CD4-positive, alpha-beta memory T cell (primary cell): ENCODE measurements at regions not wholly inside any gene's neighbourhood (a gene's known extent, or its start where the extent isn't known, plus 50 kb on each side); places are given as distances from the start of the nearest gene placed in this dataset.

Experiments
- CTCF ChIA-PET: fragments of 350-600 bp; sonication (Branson Sonifier 250); formaldehyde crosslinking; loops from one replicate; lab custom pipeline; 2021; ENCODE audit warnings: inconsistent platforms; ENCODE audit not compliant: partially characterized antibody; lab: Charles Lee
- POLR2A ChIA-PET: fragments of 350-600 bp; sonication (Branson Sonifier 250); formaldehyde crosslinking; loops from one replicate; lab custom pipeline; 2021; ENCODE audit not compliant: partially characterized antibody; lab: Charles Lee
- DNase-seq, 5 donors: peaks; one replicate each; pipeline versions ENCODE4 v3.0.0 to v3.0.0-alpha.2; 2020 to 2022; ENCODE audit warnings: mixed read lengths in 1 of 5
- H3K27ac ChIP-seq: one replicate; pipeline ENCODE4 v1.7.0; 2013; ENCODE audit warnings: low read depth, low read length
- H3K27me3 ChIP-seq: 2 replicates; pipeline ENCODE4 v1.7.0; 2013; ENCODE audit warnings: mild to moderate bottlenecking, low read length, moderate library complexity; ENCODE audit not compliant: insufficient read depth
- H3K36me3 ChIP-seq: 2 replicates; pipeline ENCODE4 v1.7.0; 2013; ENCODE audit warnings: mild to moderate bottlenecking, low read length, moderate library complexity; ENCODE audit not compliant: insufficient read depth
- H3K4me1 ChIP-seq: 2 replicates; pipeline ENCODE4 v1.7.0; 2013; ENCODE audit warnings: mild to moderate bottlenecking, low read length, moderate library complexity; ENCODE audit not compliant: insufficient read depth
- H3K4me3 ChIP-seq, 2 donors: one replicate each; pipeline ENCODE4 v1.7.0; 2013; ENCODE audit warnings: low read length in 2 of 2, mild to moderate bottlenecking in 1 of 2
- H3K9me3 ChIP-seq, 2 donors: one replicate each; pipeline ENCODE4 v1.7.0; 2013; ENCODE audit warnings: low read length in 2 of 2, control low read depth in 1 of 2; ENCODE audit not compliant: control insufficient read depth in 1 of 2
- H3K27ac Mint-ChIP-seq, 7 donors: one replicate each; pipeline ENCODE4 v1.8.0; 2020 to 2021; ENCODE audit warnings: mixed read lengths in 7 of 7, mild to moderate bottlenecking in 6 of 7, inconsistent platforms in 3 of 7, moderate library complexity in 3 of 7
- H3K27me3 Mint-ChIP-seq, 2 donors: one replicate each; pipeline ENCODE4 v1.8.0; 2020 to 2021; ENCODE audit warnings: mixed read lengths in 2 of 2
- H3K36me3 Mint-ChIP-seq, 2 donors: one replicate each; pipeline ENCODE4 v1.8.0; 2020 to 2021; ENCODE audit warnings: mixed read lengths in 2 of 2, inconsistent platforms in 1 of 2, mild to moderate bottlenecking in 1 of 2
- H3K4me1 Mint-ChIP-seq, 4 donors: one replicate each; pipeline ENCODE4 v1.8.0; 2020 to 2021; ENCODE audit warnings: mixed read lengths in 4 of 4, mild to moderate bottlenecking in 1 of 4
- H3K4me3 Mint-ChIP-seq, 8 donors: one replicate each; pipeline ENCODE4 v1.8.0; 2020 to 2021; ENCODE audit warnings: mixed read lengths in 8 of 8, mild to moderate bottlenecking in 7 of 8, moderate library complexity in 6 of 8, inconsistent platforms in 3 of 8
- H3K9me3 Mint-ChIP-seq, 8 donors: one replicate each; pipeline ENCODE4 v1.8.0; 2020 to 2021; ENCODE audit warnings: mixed read lengths in 8 of 8, mild to moderate bottlenecking in 5 of 8, inconsistent platforms in 3 of 8, moderate library complexity in 1 of 8
- intact Hi-C: fragments of 100-400 bp; cut with micrococcal nuclease; formaldehyde crosslinking; loops from one replicate; pipeline ENCODE4 v1.15.1; 2023

GRCh38 chr5:3024976-3025375, 273.5 kb upstream of the IRX2 start:
- Mint-ChIP-seq H3K36me3 (no peaks in the 10 kb centered on the region), H3K9me3 (peaks cover 0 to 8% (median 4%) of the 10 kb centered on the region in 8 donors), H3K27ac (no peak overlapping the region), H3K4me1 (no peaks in the 10 kb centered on the region), H3K27me3 (no peaks in the 10 kb centered on the region), H3K4me3 (no peak overlapping the region)
- intact Hi-C loops: no loop called here
- POLR2A ChIA-PET: no interaction called here
- no peak overlapping the region for H3K4me3 ChIP-seq
- no peaks in the 10 kb centered on the region for H3K9me3 ChIP-seq
- H3K36me3 ChIP-seq: no peaks in the 10 kb centered on the region
- no peak for DNase-seq
- H3K4me1 ChIP-seq: no peaks in the 10 kb centered on the region
- CTCF ChIA-PET: no interaction called here
- no peaks in the 10 kb centered on the region for H3K27me3 ChIP-seq
- no peak overlapping the region for H3K27ac ChIP-seq

GRCh38 chr5:3024554-3024953, 273.1 kb upstream of the IRX2 start:
- Mint-ChIP-seq H3K4me3 (no peak overlapping the region), H3K9me3 (peaks cover 0 to 8% (median 4%) of the 10 kb centered on the region in 8 donors), H3K36me3 (no peaks in the 10 kb centered on the region), H3K27ac (no peak overlapping the region), H3K27me3 (no peaks in the 10 kb centered on the region), H3K4me1 (no peaks in the 10 kb centered on the region)
- Histone ChIP-seq H3K27me3 (no peaks in the 10 kb centered on the region), H3K4me1 (no peaks in the 10 kb centered on the region), H3K27ac (no peak overlapping the region), H3K4me3 (no peak overlapping the region), H3K9me3 (no peaks in the 10 kb centered on the region), H3K36me3 (no peaks in the 10 kb centered on the region)
- ChIA-PET CTCF (no interaction called here), POLR2A (no interaction called here)
- no peak for DNase-seq
- intact Hi-C loops: no loop called here

DNA sequence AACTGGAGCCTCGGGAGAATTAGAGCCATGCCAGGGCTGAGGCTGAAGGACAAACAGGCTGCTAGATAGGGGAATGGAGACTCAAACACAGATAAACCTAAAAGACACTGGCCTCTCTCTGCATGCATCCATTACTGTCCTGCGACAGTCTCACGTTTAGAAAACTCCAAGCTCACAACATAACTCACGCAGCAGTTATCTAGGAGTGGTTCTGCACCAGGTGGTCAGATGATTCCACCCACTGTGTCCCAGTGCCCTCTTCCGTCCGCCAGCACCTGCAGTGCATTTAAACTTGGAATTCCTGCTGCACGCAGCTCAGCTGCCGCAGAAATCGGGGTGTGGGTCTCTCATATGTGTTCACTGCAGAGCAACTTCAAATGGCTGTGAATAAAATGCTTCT, 272.6 kb upstream of the IRX2 start:
- Mint-ChIP-seq H3K4me1 (no peaks in the 10 kb centered on the region), H3K27me3 (no peaks in the 10 kb centered on the region), H3K9me3 (peaks cover 0 to 8% (median 4%) of the 10 kb centered on the region in 8 donors), H3K36me3 (no peaks in the 10 kb centered on the region), H3K27ac (no peak overlapping the region), H3K4me3 (no peak overlapping the region)
- H3K4me1 ChIP-seq: no peaks in the 10 kb centered on the region
- H3K4me3 ChIP-seq: no peak overlapping the region
- no peaks in the 10 kb centered on the region for H3K36me3 ChIP-seq
- no peaks in the 10 kb centered on the region for H3K27me3 ChIP-seq
- H3K9me3 ChIP-seq: no peaks in the 10 kb centered on the region
- H3K27ac ChIP-seq: no peak overlapping the region
- DNase-seq: no peak
- CTCF ChIA-PET: no interaction called here
- POLR2A ChIA-PET: no interaction called here
- intact Hi-C loops: no loop called here

DNA sequence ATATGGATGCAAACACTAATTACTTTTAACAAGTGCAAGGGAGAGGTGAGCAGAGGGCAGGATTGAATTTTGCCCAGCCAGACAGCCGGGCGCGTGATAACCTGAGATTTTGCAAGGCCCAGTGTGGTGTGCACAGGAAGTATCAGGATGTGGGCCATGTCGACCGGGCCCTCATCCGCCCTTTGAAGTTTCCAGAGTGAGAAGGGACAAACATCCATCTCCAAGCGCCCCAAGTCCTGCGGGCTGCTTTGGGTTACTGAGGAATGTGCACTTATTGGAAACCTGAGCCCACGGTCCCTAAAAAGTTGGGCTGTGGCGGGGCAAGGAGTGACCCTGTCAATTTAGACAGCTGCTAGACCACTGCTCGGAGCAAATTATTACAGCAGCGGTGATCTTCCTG, 272.2 kb upstream of the IRX2 start:
- ChIA-PET POLR2A (no interaction called here), CTCF (no interaction called here)
- H3K36me3 ChIP-seq: no peaks in the 10 kb centered on the region
- Mint-ChIP-seq H3K4me3 (no peak overlapping the region), H3K9me3 (peaks cover 0 to 9% (median 4%) of the 10 kb centered on the region in 8 donors), H3K27ac (no peak overlapping the region), H3K27me3 (no peaks in the 10 kb centered on the region), H3K4me1 (no peaks in the 10 kb centered on the region), H3K36me3 (no peaks in the 10 kb centered on the region)
- H3K4me1 ChIP-seq: no peaks in the 10 kb centered on the region
- no peaks in the 10 kb centered on the region for H3K9me3 ChIP-seq
- H3K27ac ChIP-seq: no peak overlapping the region
- H3K27me3 ChIP-seq: no peaks in the 10 kb centered on the region
- no peak overlapping the region for H3K4me3 ChIP-seq
- DNase-seq: no peak
- intact Hi-C loops: no loop called here

DNA sequence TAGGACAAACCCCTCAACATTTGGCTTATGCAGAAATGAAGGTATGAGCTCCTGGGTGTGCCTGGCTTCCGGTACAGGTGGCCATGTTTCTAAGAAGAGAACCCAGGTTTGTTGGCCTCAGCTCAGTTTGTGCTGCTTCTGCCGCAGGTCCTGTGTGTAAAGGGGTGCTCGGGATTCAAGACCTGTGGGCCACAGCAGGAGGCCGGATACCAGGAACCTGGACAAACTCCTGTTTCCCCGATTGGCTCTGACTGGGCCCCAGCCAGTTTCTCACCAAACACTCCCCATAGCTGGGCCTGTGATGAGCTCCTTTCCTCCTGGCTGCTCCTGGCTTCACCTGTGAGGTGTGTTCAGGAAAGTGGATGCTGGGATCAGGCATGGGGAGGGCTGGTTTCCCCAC, 271.2 kb upstream of the IRX2 start:
- Mint-ChIP-seq H3K27me3 (no peaks in the 10 kb centered on the region), H3K4me3 (no peak overlapping the region), H3K27ac (no peak overlapping the region), H3K9me3 (peaks cover 0 to 9% (median 2%) of the 10 kb centered on the region in 8 donors), H3K36me3 (no peaks in the 10 kb centered on the region), H3K4me1 (no peaks in the 10 kb centered on the region)
- Histone ChIP-seq H3K27ac (no peak overlapping the region), H3K4me1 (no peaks in the 10 kb centered on the region), H3K27me3 (no peaks in the 10 kb centered on the region), H3K4me3 (no peak overlapping the region), H3K36me3 (no peaks in the 10 kb centered on the region), H3K9me3 (no peaks in the 10 kb centered on the region)
- intact Hi-C loops: no loop called here
- no peak for DNase-seq
- POLR2A ChIA-PET: no interaction called here
- CTCF ChIA-PET: interaction anchor here (0.9 kb wide), 1 partner anchor 10 kb away, joined by 4 read pairs; no protein-coding TSS in a partner anchor

GRCh38 chr5:3020426-3020825, 268.9 kb upstream of the IRX2 start:
- intact Hi-C loops: no loop called here
- Mint-ChIP-seq H3K27me3 (no peaks in the 10 kb centered on the region), H3K9me3 (peaks cover 0 to 7% (median 2%) of the 10 kb centered on the region in 8 donors), H3K27ac (no peak overlapping the region), H3K4me3 (no peak overlapping the region), H3K4me1 (no peaks in the 10 kb centered on the region), H3K36me3 (no peaks in the 10 kb centered on the region)
- Histone ChIP-seq H3K27me3 (no peaks in the 10 kb centered on the region), H3K27ac (no peak overlapping the region), H3K9me3 (no peaks in the 10 kb centered on the region), H3K4me3 (no peak overlapping the region), H3K4me1 (no peaks in the 10 kb centered on the region), H3K36me3 (no peaks in the 10 kb centered on the region)
- ChIA-PET CTCF (no interaction called here), POLR2A (no interaction called here)
- DNase-seq: no peak

DNA sequence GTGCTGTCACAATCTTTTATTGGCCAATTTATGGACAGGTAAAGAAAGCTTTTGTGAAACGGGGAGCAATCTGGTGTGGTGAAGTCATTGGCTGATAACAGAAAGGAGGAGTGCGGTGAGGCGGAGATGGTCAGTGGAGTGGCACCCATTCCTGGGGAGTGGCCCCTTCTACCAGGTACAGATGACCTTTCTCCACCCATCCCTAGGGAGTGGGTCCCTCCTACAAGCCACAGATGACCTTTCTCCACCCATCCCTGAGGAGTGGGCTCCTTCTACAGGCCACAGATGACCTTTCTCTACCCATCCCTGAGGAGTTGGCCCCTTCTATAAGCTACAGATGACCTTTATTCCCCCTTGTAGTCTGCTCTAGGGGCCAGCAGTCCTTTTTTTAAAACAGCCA, 267.6 kb upstream of the IRX2 start:
- no peaks in the 10 kb centered on the region for H3K36me3 ChIP-seq
- Mint-ChIP-seq H3K27me3 (no peaks in the 10 kb centered on the region), H3K4me1 (no peaks in the 10 kb centered on the region), H3K4me3 (no peak overlapping the region), H3K9me3 (peaks cover 0 to 7% (median 2%) of the 10 kb centered on the region in 8 donors), H3K36me3 (no peaks in the 10 kb centered on the region), H3K27ac (no peak overlapping the region)
- H3K27ac ChIP-seq: no peak overlapping the region
- ChIA-PET POLR2A (no interaction called here), CTCF (no interaction called here)
- H3K9me3 ChIP-seq: no peaks in the 10 kb centered on the region
- DNase-seq: no peak
- H3K4me1 ChIP-seq: no peaks in the 10 kb centered on the region
- no peak overlapping the region for H3K4me3 ChIP-seq
- H3K27me3 ChIP-seq: no peaks in the 10 kb centered on the region
- intact Hi-C loops: no loop called here

- intact Hi-C loops: no loop called here
- no peak overlapping the region for H3K4me3 ChIP-seq
- H3K9me3 ChIP-seq: no peaks in the 10 kb centered on the region
- no peak for DNase-seq
- Mint-ChIP-seq H3K27ac (no peak overlapping the region), H3K4me1 (no peaks in the 10 kb centered on the region), H3K27me3 (no peaks in the 10 kb centered on the region), H3K36me3 (no peaks in the 10 kb centered on the region), H3K4me3 (no peak overlapping the region), H3K9me3 (peaks cover 0 to 6% (median 2%) of the 10 kb centered on the region in 8 donors)
- H3K36me3 ChIP-seq: no peaks in the 10 kb centered on the region
- H3K27me3 ChIP-seq: no peaks in the 10 kb centered on the region
- H3K4me1 ChIP-seq: no peaks in the 10 kb centered on the region
- CTCF ChIA-PET: no interaction called here
- no peak overlapping the region for H3K27ac ChIP-seq
- POLR2A ChIA-PET: no interaction called here
Measured at GRCh38 chr5:3011764-3012017, 260.2 kb upstream of the IRX2 start.
